ENCODE measurements at regions not wholly inside any gene's neighbourhood (a gene's known extent, or its start where the extent isn't known, plus 50 kb on each side); places are given as distances from the start of the nearest gene placed in this dataset.
A peak's percentile ranks its signal among the peaks of the same experiment; 100 is the strongest.

GRCh38 chr20:60214901-60215815 lies 256.9 kb downstream of the CDH26 start:
- POLR2A ChIA-PET = no interaction called here
- no peak for ATAC-seq
- no peak for DNase-seq
- Mint-ChIP-seq H3K27ac (no peak overlapping the region), H3K4me1 (peaks cover 0 to 5% (median 2%) of the 10 kb centered on the region in 4 donors), H3K27me3 (peaks cover 0 to 3% (median 0%) of the 10 kb centered on the region in 5 donors), H3K36me3 (no peaks in the 10 kb centered on the region), H3K9me3 (no peaks in the 10 kb centered on the region), H3K4me3 (no peak overlapping the region)

GRCh38 chr20:60215816-60216730 lies 257.9 kb downstream of the CDH26 start:
- no peaks in the 10 kb centered on the region for H3K9me3 Mint-ChIP-seq
- peaks cover 0 to 3% (median 1%) of the 10 kb centered on the region in 4 donors for H3K4me1 Mint-ChIP-seq
- DNase-seq (no peak), ATAC-seq (no peak)
- H3K4me3 Mint-ChIP-seq = no peak overlapping the region
- no peak overlapping the region for H3K27ac Mint-ChIP-seq
- POLR2A ChIA-PET = no interaction called here
- no peaks in the 10 kb centered on the region for H3K36me3 Mint-ChIP-seq
- peaks cover 0 to 2% (median 0%) of the 10 kb centered on the region in 5 donors for H3K27me3 Mint-ChIP-seq

DNA sequence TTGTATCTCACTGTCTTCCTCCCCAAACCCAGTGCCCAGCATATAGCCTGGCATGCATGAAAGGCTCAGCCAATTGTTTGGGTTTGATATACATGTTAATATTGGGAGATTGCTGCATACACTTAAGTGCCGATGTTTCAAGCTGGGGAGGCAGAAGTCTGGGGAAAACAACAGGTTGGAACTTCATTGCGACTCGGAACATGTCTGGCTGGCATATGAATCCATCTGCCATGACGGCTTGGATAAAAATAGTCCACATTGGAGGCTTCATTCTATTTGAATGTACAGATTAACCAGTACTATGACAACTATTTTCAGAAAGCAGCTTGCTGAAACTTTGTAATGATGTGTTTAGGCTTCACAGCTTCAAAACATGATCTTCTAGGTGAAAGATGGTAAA lies 261.0 kb downstream of the CDH26 start:
- no peaks in the 10 kb centered on the region for H3K36me3 Mint-ChIP-seq
- no peak for DNase-seq
- POLR2A ChIA-PET = no interaction called here
- no peaks in the 10 kb centered on the region for H3K4me1 Mint-ChIP-seq
- H3K27me3 Mint-ChIP-seq = no peaks in the 10 kb centered on the region
- H3K27ac Mint-ChIP-seq = no peak overlapping the region
- ATAC-seq = no peak
- no peaks in the 10 kb centered on the region for H3K9me3 Mint-ChIP-seq
- no peak overlapping the region for H3K4me3 Mint-ChIP-seq

DNA sequence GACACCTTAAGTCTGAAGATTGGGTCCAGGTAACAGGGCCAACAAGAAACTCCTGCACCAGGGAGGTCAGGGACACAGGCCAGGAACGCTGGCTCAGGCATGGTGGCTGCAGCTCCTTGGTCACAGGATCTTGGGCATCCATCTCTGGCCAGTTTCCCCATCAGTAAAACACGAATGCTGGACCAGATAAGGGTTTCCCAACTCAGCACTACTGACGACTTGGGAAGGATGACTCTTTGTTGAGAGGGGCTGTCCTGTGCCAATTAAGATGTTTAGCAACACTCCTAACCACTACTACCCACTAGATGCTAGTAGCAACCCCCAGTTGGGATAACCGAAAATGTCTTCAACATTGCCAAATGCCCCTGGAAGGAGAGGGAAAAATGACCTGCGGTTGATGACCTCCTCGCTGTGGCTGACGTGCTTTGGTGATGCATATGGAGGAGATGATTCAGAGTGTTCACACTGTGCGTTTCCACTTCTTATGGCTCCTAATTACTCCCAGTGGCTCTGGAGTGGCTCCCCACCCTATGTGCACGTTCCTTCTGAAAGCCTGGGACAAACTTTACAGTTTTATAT lies 261.9 kb downstream of the CDH26 start:
- no peaks in the 10 kb centered on the region for H3K4me1 Mint-ChIP-seq
- ATAC-seq = no peak
- no peaks in the 10 kb centered on the region for H3K27me3 Mint-ChIP-seq
- H3K27ac Mint-ChIP-seq = no peak overlapping the region
- POLR2A ChIA-PET = no interaction called here
- no peak for DNase-seq
- H3K4me3 Mint-ChIP-seq = no peak overlapping the region
- H3K36me3 Mint-ChIP-seq = no peaks in the 10 kb centered on the region
- no peaks in the 10 kb centered on the region for H3K9me3 Mint-ChIP-seq

DNA sequence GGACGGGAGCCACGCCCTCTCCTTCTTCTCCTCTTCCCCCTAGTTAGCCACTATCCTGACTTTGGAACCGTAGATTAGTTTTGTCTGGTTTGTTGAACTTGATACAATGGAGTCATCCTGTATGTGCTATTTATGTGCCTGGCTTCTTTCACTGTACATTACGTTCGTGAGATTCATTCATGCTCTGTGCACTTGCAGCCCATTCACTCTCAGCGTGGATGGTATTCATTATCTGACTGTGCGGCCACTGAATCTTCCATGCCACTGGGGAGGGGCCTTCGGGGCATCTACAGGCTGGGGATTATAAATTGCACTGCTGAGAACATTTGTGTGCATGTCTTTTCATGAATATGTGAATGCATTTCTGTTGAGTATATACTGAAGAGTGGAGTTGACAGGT lies 262.5 kb downstream of the CDH26 start:
- POLR2A ChIA-PET = no interaction called here
- no peaks in the 10 kb centered on the region for H3K27me3 Mint-ChIP-seq
- no peaks in the 10 kb centered on the region for H3K9me3 Mint-ChIP-seq
- H3K27ac Mint-ChIP-seq = no peak overlapping the region
- no peaks in the 10 kb centered on the region for H3K4me1 Mint-ChIP-seq
- DNase-seq (no peak), ATAC-seq (no peak)
- no peaks in the 10 kb centered on the region for H3K36me3 Mint-ChIP-seq
- H3K4me3 Mint-ChIP-seq = no peak overlapping the region

DNA sequence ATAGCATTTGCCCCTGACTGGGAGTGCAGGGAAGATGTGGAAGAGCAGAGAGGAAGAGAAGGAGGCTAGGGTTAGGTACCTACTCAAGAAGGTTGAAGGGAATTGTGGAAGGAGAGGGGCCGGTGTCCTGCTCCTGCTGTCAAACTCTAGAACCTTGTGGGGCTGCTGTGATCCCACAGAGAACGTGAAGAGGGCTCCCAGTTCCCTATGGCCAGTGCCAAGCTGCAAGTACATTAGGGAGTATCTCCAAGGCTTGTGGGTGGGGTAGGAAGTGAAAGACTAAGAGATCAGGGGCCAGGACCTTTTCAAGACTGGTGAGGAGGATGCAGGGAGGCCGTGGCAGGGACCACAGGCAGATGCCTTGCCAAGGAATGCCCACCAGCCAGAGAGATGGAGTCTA lies 263.4 kb downstream of the CDH26 start:
- no peaks in the 10 kb centered on the region for H3K4me1 Mint-ChIP-seq
- ATAC-seq = no peak

DNA sequence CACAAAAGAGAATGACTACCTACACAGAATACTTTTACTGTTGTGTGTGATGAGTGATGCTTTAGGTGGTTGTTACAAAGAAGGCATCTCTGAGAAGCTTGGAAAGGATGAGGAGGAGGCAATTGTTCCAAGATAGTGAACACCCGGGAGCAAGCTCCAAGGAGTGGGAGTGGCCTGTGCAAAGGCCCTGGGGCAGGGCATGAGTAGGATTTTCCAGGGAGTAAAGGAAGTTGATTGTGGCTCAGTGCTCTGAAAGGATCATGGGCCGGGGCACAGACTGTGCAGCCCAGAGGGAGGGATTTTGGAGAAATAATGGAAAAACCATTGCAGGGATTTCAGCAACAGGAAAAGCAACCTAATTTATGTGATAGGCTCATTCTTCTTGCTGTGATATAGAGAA lies 264.3 kb downstream of the CDH26 start:
- no peaks in the 10 kb centered on the region for H3K4me1 Mint-ChIP-seq
- H3K36me3 Mint-ChIP-seq = no peaks in the 10 kb centered on the region
- no peaks in the 10 kb centered on the region for H3K27me3 Mint-ChIP-seq
- no peaks in the 10 kb centered on the region for H3K9me3 Mint-ChIP-seq
- H3K27ac Mint-ChIP-seq = no peak overlapping the region
- POLR2A ChIA-PET = no interaction called here
- no peak for DNase-seq
- H3K4me3 Mint-ChIP-seq = no peak overlapping the region
- ATAC-seq = no peak

More for the DNA sequence above, 263.4 kb downstream of the CDH26 start:
- POLR2A ChIA-PET = no interaction called here
- DNase-seq = no peak
- H3K27me3 Mint-ChIP-seq = no peaks in the 10 kb centered on the region
- no peak overlapping the region for H3K27ac Mint-ChIP-seq
- H3K36me3 Mint-ChIP-seq = no peaks in the 10 kb centered on the region
- no peaks in the 10 kb centered on the region for H3K9me3 Mint-ChIP-seq
- H3K4me3 Mint-ChIP-seq = no peak overlapping the region

- H3K27me3 Mint-ChIP-seq = no peaks in the 10 kb centered on the region
- DNase-seq (no peak), ATAC-seq (no peak)
- no peak overlapping the region for H3K27ac Mint-ChIP-seq
- no peaks in the 10 kb centered on the region for H3K36me3 Mint-ChIP-seq
- POLR2A ChIA-PET = no interaction called here
- no peaks in the 10 kb centered on the region for H3K9me3 Mint-ChIP-seq
- no peaks in the 10 kb centered on the region for H3K4me1 Mint-ChIP-seq
- no peak overlapping the region for H3K4me3 Mint-ChIP-seq
These were observed 265.0 kb downstream of the CDH26 start for GRCh38 chr20:60223174-60223573.

GRCh38 chr20:60224914-60225313 lies 266.7 kb downstream of the CDH26 start:
- POLR2A ChIA-PET = no interaction called here
- Mint-ChIP-seq H3K36me3 (no peaks in the 10 kb centered on the region), H3K4me1 (peaks cover 0 to 1% (median 0%) of the 10 kb centered on the region in 4 donors), H3K27ac (no peak overlapping the region), H3K9me3 (no peaks in the 10 kb centered on the region), H3K27me3 (no peaks in the 10 kb centered on the region), H3K4me3 (no peak overlapping the region)
- no peak for ATAC-seq
- no peak for DNase-seq

- peaks cover 0 to 1% (median 0%) of the 10 kb centered on the region in 4 donors for H3K4me1 Mint-ChIP-seq
- H3K36me3 Mint-ChIP-seq = no peaks in the 10 kb centered on the region
- H3K27me3 Mint-ChIP-seq = no peaks in the 10 kb centered on the region
- no peak for ATAC-seq
- no peak overlapping the region for H3K27ac Mint-ChIP-seq
- DNase-seq = no peak
- H3K4me3 Mint-ChIP-seq = no peak overlapping the region
- no peaks in the 10 kb centered on the region for H3K9me3 Mint-ChIP-seq
- POLR2A ChIA-PET = no interaction called here
These were observed 270.0 kb downstream of the CDH26 start for GRCh38 chr20:60228255-60228654.

DNA sequence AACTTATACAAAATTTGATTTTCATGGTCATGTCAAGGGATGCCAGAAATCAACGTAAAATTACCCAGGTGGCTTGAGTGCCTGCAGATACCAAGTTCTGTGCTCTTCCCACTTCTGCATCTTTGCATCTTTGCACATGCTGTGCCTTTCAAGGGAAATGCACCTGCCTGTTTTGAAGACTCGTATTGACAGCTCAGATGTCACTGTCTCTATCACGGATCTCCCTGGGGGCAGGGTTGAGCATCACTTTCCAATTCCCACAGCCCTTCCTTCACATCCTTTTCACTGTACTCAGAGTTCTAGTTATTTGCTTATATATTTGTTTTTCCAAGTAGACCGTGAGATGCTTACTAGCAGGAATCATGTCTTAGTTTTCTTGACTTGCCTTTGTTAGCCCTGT lies 274.2 kb downstream of the CDH26 start:
- POLR2A ChIA-PET = no interaction called here
- Mint-ChIP-seq H3K4me3 (no peak overlapping the region), H3K4me1 (peaks cover 0 to 1% (median 0%) of the 10 kb centered on the region in 4 donors), H3K27ac (peak overlapping the region in 1 of 10 donors; percentile 25), H3K9me3 (no peaks in the 10 kb centered on the region), H3K27me3 (peaks cover 0 to 5% (median 0%) of the 10 kb centered on the region in 5 donors), H3K36me3 (peaks cover 0 to 1% (median 0%) of the 10 kb centered on the region in 3 donors)
- no peak for ATAC-seq
- DNase-seq = no peak

DNA sequence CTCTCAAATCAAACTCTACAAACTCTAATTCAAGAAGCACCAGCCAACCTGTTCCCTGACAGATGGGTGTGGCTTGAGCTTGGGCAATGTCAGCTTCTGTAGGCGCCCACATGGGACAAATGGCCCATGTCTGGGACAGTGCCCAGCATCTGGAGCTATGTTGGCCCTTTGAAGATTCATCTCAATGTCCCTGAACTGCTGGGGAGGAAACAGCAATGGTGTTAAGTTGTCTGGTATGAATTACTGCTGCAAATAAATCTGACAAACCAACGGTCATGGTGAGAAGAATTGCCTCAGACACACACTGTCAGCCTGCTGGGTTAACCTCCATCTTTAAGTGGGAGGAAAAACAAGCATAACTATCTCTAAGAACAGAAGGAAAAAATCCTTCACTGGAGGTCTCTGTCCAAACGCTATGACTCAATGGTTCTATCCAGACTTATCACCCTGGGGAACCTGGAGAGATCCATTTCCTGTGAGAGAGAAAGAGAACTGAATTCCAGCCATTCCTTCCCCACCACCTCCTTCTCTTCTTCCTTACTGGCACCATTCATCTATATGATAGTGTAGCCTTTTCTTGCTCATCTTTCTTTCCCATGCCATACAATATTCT lies 274.9 kb downstream of the CDH26 start:
- Mint-ChIP-seq H3K4me1 (peaks cover 0 to 1% (median 0%) of the 10 kb centered on the region in 4 donors), H3K27ac (no peak overlapping the region), H3K9me3 (no peaks in the 10 kb centered on the region), H3K4me3 (no peak overlapping the region), H3K36me3 (peaks cover 0 to 1% (median 0%) of the 10 kb centered on the region in 3 donors), H3K27me3 (peaks cover 0 to 5% (median 3%) of the 10 kb centered on the region in 5 donors)
- POLR2A ChIA-PET = no interaction called here
- no peak for ATAC-seq
- no peak for DNase-seq
